GM19452 (cell line): ENCODE measurements at regions not wholly inside any gene's neighbourhood (a gene's known extent, or its start where the extent isn't known, plus 50 kb on each side); places are given as distances from the start of the nearest gene placed in this dataset.

Experiments used
- ATAC-seq: cut with Tn5 transposase; IDR thresholded peaks from one replicate; pipeline ENCODE4 v1.9.1; 2021; ENCODE audit not compliant: unreplicated experiment

GRCh38 chr13:39279077-39279476 lies 240.8 kb downstream of the NHLRC3 start:
- no peak for ATAC-seq

- no peak for ATAC-seq
Measured at GRCh38 chr13:39281539-39282150, 243.4 kb downstream of the NHLRC3 start.

GRCh38 chr13:39282400-39282972 lies 244.2 kb downstream of the NHLRC3 start:
- ATAC-seq = peak; percentile 97

- peak; percentile 49 for ATAC-seq
Measured at GRCh38 chr13:39283072-39283471, 244.8 kb downstream of the NHLRC3 start.

- no peak for ATAC-seq
Measured at GRCh38 chr13:39284801-39285388, 246.6 kb downstream of the NHLRC3 start.
